Right hindlimb (tissue), 1 donor: ENCODE measurements at regions not wholly inside any gene's neighbourhood (a gene's known extent, or its start where the extent isn't known, plus 50 kb on each side); places are given as distances from the start of the nearest gene placed in this dataset.

Experiments used
- DNase-seq: peaks from one replicate; pipeline ENCODE4 v3.0.0-alpha.2; 2018

DNA sequence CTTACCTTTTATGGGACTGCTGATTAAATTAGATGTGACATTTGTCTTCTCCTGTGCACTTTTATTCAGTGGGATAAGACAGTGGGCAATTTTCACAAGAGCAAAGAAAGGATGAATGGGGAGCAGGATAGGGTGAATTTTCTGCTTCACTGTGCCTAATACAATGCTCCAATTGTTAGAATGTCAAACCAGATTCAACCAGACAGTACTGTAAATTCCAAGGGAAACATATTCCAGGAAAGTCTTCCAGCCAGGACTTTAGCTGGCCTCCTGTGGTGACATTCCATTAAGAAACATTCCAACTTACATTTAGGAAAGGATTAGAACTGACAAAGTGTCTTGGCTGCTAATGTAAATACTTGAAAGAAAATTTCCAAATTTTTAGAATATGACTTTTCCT is 100.1 kb upstream of the PROK2 start:
- no peak for DNase-seq

DNA sequence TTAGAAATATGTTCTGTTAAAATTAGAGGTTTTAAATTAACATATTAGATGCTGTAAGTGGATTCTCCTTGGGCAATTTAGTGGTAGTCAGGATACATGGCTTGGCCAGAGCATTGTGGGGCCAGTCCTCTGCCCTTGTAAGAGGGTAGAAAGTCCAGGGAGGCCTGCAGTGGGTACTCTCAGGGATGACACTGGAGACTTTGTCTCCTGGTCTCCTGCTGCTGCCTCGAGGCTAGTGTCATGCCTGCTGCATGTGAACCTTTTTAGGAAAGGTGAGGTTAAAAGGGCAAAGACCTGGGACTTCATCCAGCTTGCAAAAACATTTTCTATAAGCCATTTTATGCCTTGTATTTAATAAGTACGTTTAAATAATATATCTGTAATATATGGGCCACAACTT is 96.8 kb upstream of the PROK2 start:
- no peak for DNase-seq

DNA sequence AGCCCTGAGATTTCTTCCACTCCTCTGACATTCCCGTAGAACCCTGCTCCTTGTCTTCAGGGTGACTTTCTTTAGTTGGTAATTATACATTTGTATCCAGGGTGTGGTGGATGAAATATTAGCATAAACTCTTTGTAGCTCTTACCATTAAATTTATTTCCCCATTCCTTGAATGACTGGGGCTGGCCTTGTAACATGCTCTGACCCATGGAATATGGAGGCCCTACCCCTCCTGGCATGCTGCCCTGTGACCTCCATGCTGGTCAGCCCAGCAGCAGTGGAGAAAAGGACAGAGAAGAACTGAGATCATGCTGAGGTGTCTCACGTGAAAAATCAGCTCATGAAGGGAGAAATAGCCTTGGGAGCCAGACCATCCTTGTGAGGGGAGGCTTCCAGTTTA is 96.1 kb upstream of the PROK2 start:
- no peak for DNase-seq

DNA sequence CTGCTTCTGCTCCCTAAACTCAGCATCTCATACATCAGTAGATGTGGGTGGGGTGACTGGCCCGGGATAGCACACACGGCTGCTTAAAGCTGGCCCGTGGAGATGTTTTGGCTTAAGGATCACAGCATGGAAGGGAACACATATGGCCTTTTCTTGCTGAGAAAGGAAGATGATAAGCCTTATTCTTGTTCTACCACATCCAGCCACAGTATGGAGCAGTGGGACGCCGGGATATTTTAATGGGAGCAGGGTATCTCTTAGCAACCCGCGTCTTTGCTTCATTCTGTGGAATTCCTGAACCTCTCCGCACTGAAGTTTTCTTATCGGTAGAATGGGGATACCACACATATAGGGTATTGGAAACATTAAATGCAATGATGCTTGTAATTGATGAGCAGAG is 94.1 kb upstream of the PROK2 start:
- no peak for DNase-seq

DNA sequence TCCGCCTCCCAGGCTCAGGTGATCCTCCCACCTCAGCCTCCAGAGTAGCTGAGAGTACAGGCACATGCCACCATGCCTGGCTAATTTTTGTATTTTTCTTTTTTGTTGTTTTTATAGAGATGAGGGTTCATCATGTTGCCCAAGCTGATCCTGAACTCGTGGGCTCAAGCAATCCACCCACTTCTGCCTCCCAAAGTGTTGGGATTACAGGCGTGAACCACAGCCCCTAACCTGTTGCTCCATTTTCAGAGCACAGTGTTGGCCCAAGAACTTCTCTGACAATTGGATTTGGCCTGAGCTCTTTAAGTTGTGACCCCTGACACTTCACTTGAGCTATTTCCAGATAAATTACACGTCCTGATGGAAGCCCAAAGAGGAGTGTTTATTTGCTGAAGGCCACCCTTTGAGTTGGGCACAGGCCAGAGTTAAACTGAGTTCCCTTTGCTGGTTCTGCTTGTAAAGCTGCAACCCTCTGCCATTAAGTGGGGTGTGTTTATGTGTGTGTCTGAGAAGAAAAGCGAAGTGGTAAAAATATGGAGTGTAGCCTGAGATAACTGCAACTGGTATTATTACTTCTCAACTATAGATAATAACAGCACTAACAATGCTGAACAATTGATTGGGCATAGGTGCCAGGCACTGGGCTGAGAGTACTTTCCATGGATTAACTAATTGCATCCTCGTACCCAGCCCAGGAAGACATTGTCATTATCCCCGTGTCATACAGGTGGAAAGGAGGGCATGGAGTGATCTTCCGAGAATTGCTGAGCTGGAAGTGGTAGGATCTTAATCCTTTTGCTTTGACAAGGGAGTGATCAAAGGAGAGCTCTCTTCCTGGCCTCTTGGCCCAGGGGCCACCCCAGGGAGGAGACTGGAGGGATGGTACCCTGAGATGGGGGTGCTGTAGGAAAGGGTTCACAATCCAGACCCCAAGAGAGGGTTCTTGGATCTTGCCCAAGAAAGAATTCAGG is 91.5 kb upstream of the PROK2 start:
- DNase-seq = no peak

DNA sequence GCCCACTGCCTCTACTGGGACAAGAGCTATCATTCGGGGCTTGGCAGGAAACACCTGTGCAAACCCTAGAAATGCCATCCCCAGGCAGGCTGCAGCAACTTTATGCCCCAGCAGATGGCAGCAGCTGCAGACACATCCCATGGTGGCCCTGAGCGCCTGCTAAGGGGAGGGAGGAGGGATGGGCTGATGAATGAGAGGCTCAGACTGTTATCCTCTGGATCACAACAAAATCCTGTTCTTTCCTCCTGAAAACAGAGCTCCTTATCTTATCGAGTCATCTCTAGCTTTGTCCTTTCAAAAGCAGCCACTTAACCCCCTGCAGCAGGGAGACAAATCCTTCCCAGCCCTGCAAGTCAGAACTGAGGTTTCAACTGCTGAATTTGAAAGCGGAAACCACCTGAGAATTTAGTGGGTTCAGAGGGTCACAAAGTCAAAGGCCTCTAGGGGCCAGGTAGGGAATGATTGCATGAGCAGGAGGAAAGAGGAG is 90.6 kb upstream of the PROK2 start:
- DNase-seq = peak; percentile 81

DNA sequence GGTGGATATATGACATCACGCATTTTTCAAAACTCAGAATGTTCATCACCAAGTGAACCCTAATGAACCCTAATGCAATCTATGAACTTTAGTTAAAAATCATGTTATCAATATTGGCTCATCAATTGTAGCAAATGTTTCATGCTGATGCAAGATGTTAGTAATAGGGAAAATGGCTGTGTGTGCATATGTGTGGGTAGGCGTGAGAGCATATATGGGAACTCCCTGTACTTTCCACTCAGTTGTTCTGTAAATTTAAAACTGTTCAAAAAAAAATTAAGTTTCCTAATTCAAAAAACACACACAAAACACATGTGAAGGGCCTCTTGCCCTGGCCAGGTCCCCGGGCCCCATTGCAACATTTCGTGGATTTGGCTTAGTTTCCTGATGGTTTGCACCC is 89.7 kb upstream of the PROK2 start:
- no peak for DNase-seq

DNA sequence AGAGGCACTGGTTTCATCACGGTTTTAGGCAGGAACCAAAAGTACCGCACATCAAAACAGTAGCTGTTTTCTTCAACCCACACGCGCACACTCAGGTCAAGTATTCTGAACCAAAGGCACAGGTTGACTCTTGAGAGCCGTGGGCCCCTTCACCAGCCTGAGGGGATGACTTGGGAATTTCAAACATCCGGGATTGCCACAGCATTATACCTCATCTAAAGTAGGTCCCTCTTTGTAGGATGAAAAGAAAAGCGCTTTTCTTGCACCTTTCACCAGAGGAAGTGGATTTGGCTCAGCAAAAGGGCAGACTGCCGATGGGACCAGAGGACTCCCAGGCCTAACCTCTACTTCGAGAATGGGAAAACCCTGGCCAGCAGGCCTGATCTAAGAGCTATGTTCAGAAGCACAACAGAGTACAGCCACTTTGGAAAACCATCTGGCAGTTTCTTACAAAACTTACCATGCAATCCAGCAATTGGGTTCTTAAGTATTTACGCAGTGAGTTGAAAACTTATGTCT is 88.2 kb upstream of the PROK2 start:
- no peak for DNase-seq

DNA sequence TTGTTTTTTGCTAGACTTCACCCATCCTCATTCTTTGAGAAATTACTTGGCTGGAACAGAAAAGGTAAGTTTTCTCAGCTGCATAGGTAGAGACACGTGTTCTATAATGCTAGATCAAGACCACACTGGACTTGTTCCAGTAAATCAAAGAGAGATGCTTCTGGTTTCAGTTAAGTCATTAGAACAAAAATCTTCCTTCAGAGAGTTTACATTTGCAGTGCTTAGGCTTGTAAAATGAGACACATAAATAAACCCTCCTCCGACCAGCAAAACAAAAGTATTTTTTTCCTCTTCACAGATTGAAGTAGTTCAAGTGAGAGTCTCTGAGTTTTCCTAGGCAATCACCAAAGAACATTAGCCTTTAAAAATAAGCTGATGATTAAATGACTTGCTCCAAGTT is 87.3 kb upstream of the PROK2 start:
- DNase-seq = no peak

DNA sequence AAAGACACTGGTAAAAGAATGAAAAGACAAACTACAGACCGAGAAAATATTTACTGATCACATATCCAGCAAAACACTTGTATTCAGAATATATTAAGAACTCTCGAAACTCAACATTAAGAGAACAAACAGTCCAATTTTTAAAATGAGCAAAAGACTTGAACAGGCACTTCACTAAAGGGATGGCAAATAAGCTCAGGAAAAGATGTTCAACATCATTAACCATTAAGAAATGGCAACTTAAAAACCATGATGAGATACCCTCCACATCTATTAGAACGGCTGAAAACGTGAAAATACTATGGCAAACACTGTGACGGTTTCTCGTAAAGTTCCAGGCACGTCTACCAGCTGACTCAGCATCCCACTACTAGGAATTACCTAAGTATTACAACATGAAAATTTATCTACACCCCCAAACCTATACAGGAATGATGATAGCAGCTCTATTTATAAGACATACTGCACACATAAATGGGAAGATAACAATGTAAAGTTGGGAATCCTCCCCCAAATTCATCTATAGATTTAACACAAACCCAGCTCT is 86.1 kb upstream of the PROK2 start:
- no peak for DNase-seq

DNA sequence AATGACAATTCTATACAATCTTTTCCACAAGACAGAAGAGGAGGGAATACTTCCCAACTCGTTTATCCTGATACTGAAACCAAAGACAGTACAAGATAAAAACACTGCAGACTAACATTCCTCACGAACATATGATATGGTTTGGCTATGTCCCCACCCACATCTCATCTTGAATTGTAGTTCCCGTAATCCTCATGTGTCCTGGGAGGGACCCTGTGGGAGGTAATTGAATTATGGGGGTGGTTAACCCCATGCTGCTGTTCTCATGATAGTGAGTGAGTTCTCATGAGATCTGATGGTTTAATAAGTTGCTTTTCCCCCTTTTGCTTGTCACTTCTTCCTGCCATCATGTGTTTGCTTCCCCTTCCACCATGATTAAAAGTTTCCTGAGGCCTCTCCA is 83.9 kb upstream of the PROK2 start:
- DNase-seq = no peak

DNA sequence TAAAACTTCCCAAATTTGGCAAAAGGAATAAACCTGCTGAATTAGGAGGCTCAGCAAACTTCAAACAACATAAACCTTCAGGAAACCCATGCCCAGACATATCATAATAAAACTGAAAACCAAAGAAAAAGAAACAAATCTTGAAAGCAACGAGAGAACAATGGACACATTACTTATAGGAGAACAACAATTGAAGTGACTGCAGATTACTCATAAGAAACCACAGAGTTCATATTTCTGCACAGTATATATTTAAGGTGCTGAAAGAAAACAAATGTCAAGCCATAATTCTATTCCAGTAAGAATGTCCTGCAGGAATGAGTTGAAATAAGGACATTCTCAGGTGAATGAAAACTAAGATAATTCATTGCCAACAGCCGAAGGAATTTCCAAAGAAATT is 80.8 kb upstream of the PROK2 start:
- no peak for DNase-seq

DNA sequence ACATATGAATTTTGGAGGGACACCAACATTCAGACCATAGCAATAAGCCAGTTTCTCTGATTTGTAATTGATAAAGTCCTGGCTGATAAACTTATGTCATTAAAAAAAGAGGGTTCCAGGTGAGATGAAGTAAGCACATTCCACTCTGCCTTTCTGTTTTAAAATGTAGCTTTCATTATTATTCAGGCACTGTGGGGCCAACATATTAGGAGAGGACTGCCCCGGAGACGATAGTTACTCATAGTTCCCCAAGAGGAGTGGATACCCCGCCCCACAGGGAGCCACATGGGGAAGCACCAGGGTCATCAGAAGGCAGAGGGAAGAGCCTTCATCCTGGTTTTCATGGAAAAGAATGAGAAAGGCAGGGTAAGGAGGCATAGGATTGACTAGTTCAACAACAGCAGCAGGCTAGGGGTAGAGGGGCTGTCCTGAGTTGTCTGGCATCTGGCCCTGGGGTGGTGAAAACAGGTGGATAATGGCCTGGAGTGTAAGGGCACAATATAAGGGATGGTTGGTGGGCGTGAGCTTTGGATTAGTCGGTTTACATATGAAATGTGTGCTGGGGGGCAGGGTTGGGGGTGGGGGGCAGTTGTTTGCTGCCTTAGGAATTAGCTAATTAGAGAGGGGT is 78.7 kb upstream of the PROK2 start:
- DNase-seq = no peak

DNA sequence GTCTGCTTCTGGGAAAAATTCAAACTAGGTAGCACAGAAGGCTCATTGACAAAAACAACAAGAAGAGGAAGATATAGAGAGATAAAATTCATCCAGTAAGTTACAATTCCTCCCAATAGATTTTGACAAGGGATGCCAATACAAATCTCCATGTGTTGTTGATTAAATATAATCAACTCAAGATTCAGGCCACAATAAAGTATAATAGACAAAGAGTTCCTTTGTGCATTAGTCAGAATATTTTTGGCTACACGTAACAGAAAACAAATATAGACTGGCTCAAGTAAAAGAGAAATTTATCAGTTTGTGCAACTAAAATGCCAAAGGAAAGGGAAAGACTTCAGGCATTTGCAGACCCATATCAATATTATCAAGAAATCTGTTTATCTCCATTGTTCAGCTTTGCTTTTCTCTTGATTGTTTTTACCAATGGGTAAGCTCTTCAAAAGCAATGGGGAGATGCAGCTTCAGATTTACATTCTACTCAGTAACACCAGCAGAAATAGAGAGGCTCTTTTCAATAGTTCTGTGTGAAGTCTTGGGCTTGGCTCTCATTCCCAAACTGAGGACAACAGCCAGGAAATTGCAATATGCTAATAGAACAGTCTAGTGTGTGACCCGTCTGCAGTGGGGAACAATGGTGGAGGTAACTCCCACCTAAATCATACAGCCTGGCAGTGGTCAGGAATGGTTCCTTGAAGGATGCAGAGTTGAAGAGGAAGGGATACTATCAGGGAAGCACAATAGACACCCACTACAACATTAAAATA is 77.6 kb upstream of the PROK2 start:
- DNase-seq = no peak

DNA sequence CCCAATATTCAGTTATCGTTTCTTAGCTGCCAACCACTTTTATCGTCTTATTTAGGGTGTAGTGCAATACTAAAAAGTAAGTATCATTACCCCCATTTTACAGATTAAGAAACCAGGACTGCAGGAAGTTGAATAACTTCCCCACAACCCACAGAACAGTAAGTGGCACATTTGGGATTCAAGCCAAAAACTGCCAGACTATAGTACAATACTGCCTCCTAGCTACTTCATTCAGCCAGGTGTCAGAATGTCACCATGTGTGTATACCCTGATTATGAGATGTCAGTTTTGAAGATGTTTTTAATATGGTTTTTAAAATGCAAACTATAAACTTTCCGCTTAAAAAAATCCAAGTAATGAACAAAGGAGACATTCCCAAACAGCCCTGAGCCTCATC is 74.2 kb upstream of the PROK2 start:
- DNase-seq = no peak

DNA sequence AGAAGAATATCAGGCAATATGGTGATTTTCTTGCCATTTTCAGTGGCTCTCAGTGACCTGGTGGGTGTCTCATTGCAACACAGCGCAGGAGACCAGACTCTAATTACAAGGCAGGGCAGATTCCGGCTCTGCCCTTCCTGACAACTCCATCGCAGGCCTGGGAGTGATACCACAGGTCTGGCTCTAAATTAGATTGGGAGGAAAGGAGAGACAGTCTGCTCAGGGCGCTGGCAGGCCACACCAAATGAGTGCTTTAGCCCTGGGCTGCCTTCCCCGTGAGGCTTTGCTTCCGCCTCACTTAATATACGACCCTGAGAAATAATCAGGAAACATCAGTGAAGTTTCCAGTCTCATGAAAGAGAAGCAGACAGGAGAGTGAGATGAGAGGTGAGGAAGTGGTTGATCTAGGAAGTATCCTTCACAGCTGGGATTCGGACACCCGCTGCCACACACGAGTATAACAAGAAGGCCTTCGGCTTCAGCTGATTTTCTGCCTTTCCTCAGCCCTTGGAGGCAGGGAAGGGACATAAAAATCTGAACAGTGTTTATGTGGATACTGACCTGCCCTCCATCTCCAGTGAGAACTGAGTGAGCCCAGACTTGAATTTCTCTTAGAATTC is 73.7 kb upstream of the PROK2 start:
- DNase-seq = no peak

DNA sequence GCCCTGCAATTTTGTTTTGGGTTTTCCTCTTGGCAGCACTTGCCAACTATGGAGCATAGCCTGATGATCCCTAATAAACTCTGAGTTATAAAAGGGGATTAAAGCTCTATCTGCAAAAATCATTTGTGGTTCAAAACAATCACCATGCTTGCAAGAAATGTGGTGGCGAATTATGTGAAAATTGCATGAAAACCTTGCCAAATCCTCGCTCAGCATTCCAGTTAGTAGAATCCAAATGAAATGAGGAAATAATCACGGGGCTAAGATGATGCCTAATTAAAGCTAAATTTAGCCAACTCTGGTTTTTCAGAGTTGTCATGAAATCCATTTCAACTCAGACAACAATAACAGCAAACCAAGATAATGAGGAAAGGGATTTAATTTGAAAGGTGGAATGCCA is 73.0 kb upstream of the PROK2 start:
- DNase-seq = no peak

DNA sequence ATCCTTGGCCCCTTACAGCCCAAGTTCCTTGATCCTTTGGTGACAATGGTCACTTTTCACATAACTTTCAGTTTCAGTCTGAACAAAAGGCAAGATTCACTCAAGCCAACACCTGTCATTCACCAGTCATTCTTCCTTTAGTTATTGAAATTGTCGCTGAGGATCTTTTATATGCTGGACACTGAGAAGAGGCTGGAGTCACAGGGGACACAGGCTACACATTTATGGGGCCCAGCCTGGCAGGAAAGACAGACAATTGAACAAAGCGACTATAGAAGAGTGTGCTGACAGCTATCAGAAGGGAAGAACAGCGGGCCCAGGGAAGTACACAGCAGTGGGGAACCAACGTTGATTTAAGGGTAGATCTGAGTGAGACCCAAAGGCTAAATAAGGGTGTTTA is 69.8 kb upstream of the PROK2 start:
- no peak for DNase-seq

DNA sequence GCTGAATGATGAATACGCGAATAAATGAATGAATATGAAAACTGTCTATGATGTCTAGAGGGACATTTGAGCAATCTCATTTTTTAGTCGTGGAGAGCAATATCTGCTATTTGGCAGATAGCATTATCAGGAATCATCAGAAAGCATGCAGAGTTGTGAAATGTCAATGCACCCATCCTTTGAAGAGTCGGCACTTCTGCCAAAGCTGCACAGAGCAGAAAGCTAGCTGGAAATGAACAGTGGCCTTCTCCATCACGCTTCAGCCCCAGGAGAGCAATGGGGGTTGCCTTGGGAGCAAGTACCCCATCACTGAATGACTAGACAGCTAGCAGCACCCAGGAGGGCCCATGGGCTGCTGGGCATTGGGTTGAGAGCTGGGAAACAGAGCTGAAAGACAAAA is 69.1 kb upstream of the PROK2 start:
- DNase-seq = no peak

DNA sequence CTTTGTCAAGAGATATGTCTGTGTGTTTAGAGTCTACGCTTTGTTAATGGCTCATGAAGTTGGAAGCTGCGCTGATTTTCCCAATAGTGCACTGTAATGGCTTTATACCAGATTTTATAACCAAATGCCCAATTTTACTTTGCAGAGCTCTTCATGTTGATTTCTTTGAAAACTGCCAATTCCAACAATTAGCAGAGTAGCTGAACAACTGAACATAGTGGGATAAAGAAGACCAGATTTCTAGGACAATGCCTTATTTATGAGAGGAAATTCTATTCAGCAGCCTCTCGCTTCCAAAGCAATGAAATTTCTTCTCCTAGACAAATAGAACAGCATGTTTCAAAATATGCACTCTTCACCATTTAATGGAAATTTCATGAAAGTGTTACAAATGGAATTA is 66.9 kb upstream of the PROK2 start:
- DNase-seq = no peak

DNA sequence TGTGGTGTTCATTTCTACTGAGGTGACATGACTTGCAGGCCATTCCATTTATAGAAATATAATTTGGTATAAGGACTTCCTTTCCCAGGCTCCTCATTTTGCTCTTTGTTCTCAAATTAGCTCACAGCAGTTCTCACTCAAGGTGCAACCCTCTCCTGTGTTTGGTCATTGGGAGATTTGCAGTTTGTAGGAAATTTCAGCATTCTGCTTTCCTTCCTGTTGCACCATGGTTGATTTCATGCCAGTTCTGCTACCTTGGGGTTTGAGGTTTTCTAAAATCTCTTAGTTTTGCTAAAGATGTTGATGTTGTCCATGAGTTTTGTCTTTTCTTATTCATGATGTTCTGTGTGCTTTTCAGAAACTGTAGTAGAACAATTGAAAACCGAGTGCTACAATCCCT is 65.7 kb upstream of the PROK2 start:
- DNase-seq = no peak

DNA sequence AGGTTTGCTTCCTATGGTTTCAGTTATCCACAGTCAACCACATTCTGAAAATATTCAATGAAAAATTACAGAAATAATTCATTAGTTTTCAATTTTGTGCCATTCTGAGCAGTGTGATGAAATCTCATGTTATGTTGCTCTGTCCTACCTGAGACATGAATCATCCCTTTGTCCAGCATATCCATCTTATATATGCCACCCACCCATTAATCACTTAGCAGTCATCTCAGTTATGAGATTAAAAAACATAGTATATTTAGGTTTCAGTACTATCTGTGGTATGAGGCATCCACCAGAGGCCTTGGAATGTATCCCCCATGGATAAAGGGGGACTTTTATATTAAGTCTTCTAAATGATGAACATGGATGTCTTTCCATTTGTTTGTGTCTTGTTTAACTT is 64.7 kb upstream of the PROK2 start:
- DNase-seq = no peak

DNA sequence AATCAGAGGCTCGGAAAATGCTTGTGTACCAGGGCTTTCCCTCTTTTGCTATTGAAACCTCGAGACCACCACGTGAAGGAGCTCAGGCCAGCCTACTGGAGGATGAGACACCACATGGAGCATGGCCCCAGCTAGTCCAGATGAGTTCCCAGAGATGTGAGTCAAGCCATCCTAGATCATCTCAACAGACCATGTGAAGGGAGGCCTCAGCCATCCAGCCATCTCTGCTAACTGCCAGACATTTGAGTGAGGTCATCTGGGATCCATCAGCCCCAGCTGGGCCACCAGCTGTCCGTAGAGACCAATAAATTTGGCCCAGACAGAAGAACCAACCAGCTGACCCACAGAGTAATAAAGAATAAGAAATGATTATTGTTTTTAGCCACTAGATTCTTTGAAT is 62.8 kb upstream of the PROK2 start:
- DNase-seq = no peak
